Stromal cell of bone marrow (primary cell): ENCODE measurements at regions not wholly inside any gene's neighbourhood (a gene's known extent, or its start where the extent isn't known, plus 50 kb on each side); places are given as distances from the start of the nearest gene placed in this dataset.
"Not testable (repeated sequence)": the region's sequence is repeated elsewhere in the genome, so short reads cannot be mapped to it uniquely, and the experiment has no call there.

Experiments
- DNase-seq: peaks from one replicate; pipeline ENCODE4 v3.0.0-alpha.2; 2012; ENCODE audit warnings: low read depth

- DNase-seq = no peak
These were observed 72.6 kb downstream of the ISX start for GRCh38 chr22:35138521-35138920.

DNA sequence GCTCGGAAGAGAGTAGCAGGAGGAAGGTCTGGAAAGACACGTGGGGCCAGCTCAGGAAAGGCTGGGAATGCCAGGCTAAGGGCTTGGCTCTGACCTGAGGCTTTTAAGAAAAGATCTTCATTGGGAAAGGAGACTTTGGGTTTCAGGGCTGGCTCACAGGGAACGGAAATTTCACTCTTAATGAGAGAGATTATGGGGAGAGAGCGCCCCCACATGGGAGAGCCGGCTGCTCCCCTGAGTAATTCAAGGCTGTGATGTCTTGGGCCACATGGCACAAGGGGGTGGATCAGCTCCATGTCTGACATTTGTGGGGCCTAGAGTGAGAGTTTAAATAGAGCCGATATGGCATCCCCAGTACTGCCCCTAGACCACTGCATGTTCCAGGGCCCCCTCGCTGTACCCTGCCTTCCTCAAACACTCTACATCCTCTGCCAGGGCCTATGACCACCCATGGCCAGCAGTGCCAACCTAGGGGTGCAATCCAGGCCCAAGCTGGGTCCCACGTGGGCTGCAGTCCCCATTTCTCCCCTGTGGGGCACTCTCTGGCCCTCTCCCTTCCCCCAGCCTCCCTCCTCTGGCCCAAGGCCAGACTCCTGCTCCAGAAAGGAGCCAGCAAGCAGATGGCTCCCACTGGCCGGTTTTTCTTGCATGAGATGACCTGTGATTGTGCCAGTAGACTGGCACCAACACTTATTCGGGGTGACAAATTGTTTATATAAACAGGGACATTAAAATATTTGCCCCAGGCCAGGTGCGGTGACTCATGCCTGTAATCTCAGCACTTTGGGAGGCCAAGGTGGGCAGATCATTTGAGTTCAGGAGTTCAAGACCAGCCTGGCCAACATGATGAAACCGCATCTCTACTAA lies 75.2 kb downstream of the ISX start:
- no peak for DNase-seq

- DNase-seq = no peak
These were observed 82.4 kb downstream of the ISX start for GRCh38 chr22:35148381-35148780.

- no peak for DNase-seq
These were observed 83.0 kb downstream of the ISX start for GRCh38 chr22:35148866-35149548.

GRCh38 chr22:35150183-35151107 lies 84.5 kb downstream of the ISX start:
- no peak for DNase-seq

GRCh38 chr22:35152316-35152715 lies 86.4 kb downstream of the ISX start:
- DNase-seq = no peak

DNA sequence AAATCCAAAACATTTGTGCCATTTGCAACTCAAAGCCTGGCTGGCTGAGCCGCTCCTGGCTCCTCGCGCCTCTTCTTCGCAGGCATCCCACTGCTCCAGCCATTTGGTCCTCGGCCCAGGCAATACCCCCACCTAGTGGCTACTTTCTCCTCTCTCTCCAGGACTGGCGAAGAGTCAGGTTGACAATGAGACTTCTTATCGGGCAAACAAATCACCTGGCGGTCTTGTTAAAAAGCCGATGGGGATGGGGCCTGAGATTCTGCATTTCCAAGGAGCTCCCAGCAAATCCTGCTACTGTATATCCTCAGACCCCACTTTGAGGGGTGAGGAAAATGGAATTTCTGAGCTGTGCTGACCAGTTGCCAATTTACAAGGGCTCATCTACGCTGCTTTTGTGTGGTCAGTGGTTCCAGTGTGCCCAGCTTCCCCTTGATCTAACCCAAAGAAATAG lies 89.0 kb downstream of the ISX start:
- peak; percentile 26 for DNase-seq

DNA sequence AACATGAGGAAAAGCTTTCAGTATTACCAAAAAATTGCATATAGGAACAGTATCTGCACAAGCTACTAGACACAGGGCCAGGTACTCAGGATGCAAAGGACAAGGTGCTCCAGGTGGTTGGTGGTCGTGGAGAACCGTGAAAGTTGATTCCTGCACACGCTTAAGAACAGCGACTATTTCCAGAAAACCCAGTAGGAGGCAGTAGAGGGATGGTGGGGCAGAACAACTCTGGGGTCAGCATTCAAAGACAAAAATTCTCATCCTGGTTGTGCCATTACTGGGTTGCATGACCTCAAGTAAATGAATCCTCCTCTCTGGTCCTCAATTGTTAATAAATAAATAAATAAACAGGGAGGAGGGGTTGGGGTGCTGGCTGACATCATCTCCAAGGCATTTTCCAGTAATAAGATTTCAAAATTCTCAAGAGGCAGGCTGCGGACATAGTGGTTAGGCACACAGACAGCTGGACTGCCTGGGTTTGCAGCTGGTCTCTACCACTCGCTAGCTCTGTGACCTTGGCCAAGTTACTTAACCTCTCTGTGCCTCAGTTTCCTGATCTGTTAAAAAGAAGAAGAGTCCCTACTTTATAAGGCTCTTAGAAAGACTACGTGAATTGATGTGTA lies 89.6 kb downstream of the ISX start:
- no peak for DNase-seq

DNA sequence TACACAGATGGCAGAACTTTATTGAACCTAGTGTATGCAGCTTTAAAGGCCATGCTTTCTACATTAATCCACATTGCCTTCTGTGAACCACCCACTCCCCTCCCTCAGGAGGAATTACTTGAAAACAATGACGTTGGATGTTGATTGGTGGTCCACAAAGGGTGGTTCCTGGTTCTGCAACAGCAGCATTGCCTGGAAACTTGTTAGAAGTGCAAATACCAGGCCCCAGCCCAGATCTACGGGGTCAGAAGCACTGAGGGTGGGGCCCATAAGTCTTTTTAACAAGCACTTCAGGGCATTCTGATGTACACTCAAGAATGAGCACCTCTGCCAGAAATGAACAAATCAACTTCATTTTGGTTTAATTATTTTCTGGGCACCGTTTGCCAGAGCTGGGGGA lies 91.0 kb downstream of the ISX start:
- no peak for DNase-seq

GRCh38 chr22:35158336-35158735 lies 92.4 kb downstream of the ISX start:
- no peak for DNase-seq

DNA sequence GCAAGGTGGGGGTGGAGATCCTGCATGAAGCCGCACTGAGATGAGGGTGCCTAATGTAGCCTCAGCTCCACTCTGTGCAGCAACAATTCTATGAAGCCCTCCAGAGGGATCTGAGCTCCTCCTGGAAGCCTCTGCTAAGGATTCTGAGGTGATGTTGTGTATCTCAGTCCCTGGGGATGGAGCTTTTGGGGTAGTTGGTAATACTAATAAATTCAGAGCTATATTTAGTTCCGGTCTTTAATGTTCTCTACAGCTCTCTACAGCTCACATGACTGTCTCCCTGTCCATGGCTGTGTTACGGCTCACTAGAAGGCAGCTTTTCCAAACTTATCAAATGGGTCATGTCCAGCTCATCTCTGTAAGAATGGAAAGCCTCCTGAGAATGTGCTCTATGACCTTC lies 93.4 kb downstream of the ISX start:
- no peak for DNase-seq

DNA sequence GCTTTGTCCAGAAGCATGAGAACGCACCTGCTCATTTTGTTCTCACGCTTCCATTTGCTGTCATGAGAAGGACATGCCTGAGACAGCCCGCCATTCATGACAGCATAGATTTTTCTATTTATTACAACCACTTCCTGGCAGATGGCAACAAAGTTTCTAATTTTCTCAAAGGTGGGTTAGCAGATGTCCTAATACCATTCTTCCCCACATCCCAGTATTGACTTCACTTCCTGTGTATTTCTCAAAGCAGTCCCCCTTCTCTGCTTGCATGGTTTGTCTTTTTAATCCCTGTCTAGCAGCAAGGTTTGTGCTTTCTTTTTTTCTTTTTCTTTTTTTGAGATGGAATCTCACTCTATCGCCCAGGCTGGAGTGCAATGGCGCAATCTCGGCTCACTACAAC lies 94.3 kb downstream of the ISX start:
- DNase-seq = no peak

GRCh38 chr22:35165896-35166295 lies 91.4 kb upstream of the HMGXB4 start:
- not testable (repeated sequence) for DNase-seq

DNA sequence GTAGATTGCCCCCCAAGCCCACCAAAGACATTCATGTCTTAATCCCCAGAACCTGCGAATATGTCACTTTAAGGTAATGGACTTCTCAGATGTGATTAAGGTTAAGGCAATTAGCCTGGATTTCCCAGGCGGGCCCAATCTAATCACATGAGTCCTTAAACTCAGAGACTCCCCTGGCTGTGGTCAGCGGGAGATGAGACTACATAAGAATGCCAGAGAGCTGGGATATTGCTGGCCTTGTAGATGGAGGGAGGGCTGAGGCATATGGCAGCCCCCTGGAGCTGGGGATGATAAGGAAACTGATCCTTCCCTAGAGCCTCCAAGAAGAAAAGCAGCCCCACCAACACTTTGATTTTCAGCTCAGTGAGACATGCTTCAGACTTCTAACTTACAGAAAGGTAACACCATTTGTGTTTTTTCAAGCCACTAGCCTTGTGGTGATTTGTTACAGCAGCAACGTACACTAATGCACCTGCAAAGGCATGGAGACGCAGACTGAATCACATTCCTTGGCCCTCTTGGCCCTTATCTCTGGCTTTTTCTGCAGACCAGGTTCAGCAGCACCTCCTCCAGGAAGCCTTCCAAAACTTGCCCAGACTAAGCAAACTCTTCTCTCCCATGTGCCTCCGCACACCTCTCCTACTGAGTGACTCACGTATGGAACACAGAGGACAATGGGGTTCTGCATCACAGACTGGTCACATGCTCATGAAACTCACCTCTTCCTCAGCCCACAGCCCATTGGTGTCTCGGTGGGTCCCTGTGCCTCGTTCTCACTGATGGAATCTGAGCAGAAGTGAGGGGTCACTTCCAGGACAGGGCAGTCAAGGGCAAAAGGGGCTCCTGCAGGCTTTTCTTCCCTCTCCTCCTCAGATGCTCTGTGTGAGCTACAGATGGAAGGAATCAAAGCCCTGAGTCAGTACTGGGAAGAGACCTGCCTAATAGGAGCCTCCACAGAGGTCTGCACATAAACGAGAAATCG lies 86.3 kb upstream of the HMGXB4 start:
- no peak for DNase-seq

GRCh38 chr22:35172442-35172841 lies 84.9 kb upstream of the HMGXB4 start:
- DNase-seq = no peak

- no peak for DNase-seq
These were observed 83.6 kb upstream of the HMGXB4 start for GRCh38 chr22:35173655-35174054.

GRCh38 chr22:35174401-35175038 lies 82.8 kb upstream of the HMGXB4 start:
- DNase-seq = no peak

DNA sequence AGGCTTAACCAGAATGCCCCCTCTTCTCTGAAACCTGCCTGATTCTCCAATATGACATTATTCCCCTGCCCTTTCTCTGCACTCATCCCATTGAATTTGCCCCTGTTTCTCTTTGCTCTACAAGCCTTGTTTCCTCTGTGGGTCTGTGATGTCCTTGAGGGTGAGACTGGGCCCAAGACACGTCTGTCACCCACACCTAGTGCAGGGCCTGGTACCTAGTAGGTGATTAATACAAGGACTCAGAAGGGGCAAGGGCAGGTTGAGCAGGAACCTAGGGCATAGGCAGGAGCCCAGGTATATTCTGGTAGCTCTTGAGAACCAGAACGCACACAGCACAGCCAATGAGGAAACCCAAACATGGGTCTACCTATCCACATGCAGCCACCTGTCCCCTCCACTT lies 81.9 kb upstream of the HMGXB4 start:
- DNase-seq = no peak

DNA sequence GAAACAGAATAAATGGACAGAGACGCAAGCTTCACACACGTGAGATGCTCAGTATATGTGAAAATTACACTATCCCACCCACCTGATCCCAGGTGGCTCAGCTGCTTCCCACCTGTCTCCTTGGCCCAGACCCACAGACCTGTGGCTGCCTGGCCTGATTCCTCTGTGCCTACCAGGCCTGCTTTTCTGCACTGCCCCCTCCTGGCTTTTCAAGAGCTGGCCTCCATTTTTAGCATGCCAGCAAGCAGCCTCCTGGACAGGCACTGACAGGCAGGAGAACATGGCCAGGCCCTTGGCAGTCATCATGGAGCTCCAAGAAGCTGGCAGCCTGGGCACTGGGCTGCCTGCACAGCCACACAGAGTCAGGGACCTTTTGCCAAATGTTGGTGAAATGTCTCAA lies 79.5 kb upstream of the HMGXB4 start:
- no peak for DNase-seq

DNA sequence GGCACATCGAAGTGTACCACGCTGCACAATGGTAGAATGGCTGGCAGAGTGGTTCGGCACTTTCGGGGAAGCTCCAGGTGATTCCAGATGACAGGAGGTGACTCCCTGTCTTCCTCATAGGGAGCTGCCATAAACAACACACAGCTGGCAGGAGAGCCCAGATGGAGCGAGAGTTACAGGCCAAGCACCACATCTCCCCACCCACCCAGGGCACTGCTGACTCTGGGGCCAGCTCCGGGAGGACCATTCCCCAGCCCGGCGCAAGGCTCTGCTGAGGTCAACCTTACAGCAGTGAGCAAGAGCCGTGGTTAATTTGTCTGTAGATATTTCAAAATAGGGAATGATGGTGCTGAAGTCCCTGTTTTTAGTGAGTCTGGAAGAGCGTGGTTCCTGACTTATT lies 78.8 kb upstream of the HMGXB4 start:
- DNase-seq = no peak
